ENCODE measurements at regions not wholly inside any gene's neighbourhood (a gene's known extent, or its start where the extent isn't known, plus 50 kb on each side); places are given as distances from the start of the nearest gene placed in this dataset.

- no peak overlapping the region for H3K4me3 ChIP-seq (ENCODE audit: low read depth, low read length)
- TF ChIP-seq CTCF (IDR thresholded peaks at IDR 0.05; ENCODE audit: insufficient read depth, low read length) = no peak
- no peak for DNase-seq (ENCODE audit: low read depth)
Measured at GRCh38 chr2:16123856-16124780, 183.8 kb downstream of the MYCN start.

- TF ChIP-seq CTCF (IDR thresholded peaks at IDR 0.05; ENCODE audit: insufficient read depth, low read length) = no peak
- no peak overlapping the region for H3K4me3 ChIP-seq (ENCODE audit: low read depth, low read length)
- DNase-seq (ENCODE audit: low read depth) = no peak
Measured at GRCh38 chr2:16123421-16123820, 183.1 kb downstream of the MYCN start.

- no peak for DNase-seq (ENCODE audit: low read depth)
- H3K4me3 ChIP-seq (ENCODE audit: low read depth, low read length) = no peak overlapping the region
- TF ChIP-seq CTCF (IDR thresholded peaks at IDR 0.05; ENCODE audit: insufficient read depth, low read length) = no peak
Measured at GRCh38 chr2:16122556-16122955, 182.2 kb downstream of the MYCN start.

GRCh38 chr2:16121986-16122390 lies 181.6 kb downstream of the MYCN start:
- no peak overlapping the region for H3K4me3 ChIP-seq (ENCODE audit: low read depth, low read length)
- TF ChIP-seq CTCF (IDR thresholded peaks at IDR 0.05; ENCODE audit: insufficient read depth, low read length) = no peak
- DNase-seq (ENCODE audit: low read depth) = no peak

GRCh38 chr2:16121231-16121985 lies 181.1 kb downstream of the MYCN start:
- no peak overlapping the region for H3K4me3 ChIP-seq (ENCODE audit: low read depth, low read length)
- no peak for DNase-seq (ENCODE audit: low read depth)
- TF ChIP-seq CTCF (IDR thresholded peaks at IDR 0.05; ENCODE audit: insufficient read depth, low read length) = no peak

GRCh38 chr2:16120591-16121180 lies 180.3 kb downstream of the MYCN start:
- no peak for DNase-seq (ENCODE audit: low read depth)
- H3K4me3 ChIP-seq (ENCODE audit: low read depth, low read length) = no peak overlapping the region
- no peak for TF ChIP-seq CTCF (IDR thresholded peaks at IDR 0.05; ENCODE audit: insufficient read depth, low read length)

Measured in fibroblast of the aortic adventitia (primary cell).